Neural progenitor cell (in vitro differentiated cells): ENCODE measurements at regions not wholly inside any gene's neighbourhood (a gene's known extent, or its start where the extent isn't known, plus 50 kb on each side); places are given as distances from the start of the nearest gene placed in this dataset.

ENCODE experiments used
- DNase-seq: peaks from one replicate; pipeline ENCODE4 v3.0.0-alpha.2; 2016; ENCODE audit warnings: low spot score
- H2AFZ ChIP-seq: fragments of 200-600 bp; sonication (generic); replicated peaks from 2 replicates; pipeline ENCODE4 v1.6.1; 2016; ENCODE audit warnings: antibody characterized with exemption
- H3F3A ChIP-seq: fragments of 200-600 bp; sonication (generic); 2 replicates; pipeline ENCODE4 v1.6.1; 2016; ENCODE audit warnings: antibody characterized with exemption, low read depth
- H3K27ac ChIP-seq: fragments of 200-600 bp; sonication (generic); 2 replicates; pipeline ENCODE4 v1.5.1; 2016; ENCODE audit warnings: mild to moderate bottlenecking
- H3K27me3 ChIP-seq: fragments of 200-600 bp; sonication (generic); 2 replicates; pipeline ENCODE4 v1.6.1; 2016; ENCODE audit warnings: mild to moderate bottlenecking, moderate library complexity
- H3K36me3 ChIP-seq: fragments of 200-600 bp; sonication (generic); 2 replicates; pipeline ENCODE4 v1.5.1; 2016
- H3K4me1 ChIP-seq: fragments of 200-600 bp; sonication (generic); 2 replicates; pipeline ENCODE4 v1.6.1; 2016; ENCODE audit warnings: mixed run types
- H3K4me2 ChIP-seq: fragments of 200-600 bp; sonication (generic); 2 replicates; pipeline ENCODE4 v1.6.1; 2016
- H3K4me3 ChIP-seq: fragments of 200-600 bp; sonication (generic); 2 replicates; pipeline ENCODE4 v1.5.1; 2016
- H3K79me2 ChIP-seq: fragments of 200-600 bp; sonication (generic); 2 replicates; pipeline ENCODE4 v1.6.1; 2016; ENCODE audit warnings: low read depth
- H3K9ac ChIP-seq: fragments of 200-600 bp; sonication (generic); 2 replicates; pipeline ENCODE4 v1.6.1; 2016
- H3K9me3 ChIP-seq: fragments of 200-600 bp; sonication (generic); 2 replicates; pipeline ENCODE4 v1.5.1; 2016; ENCODE audit warnings: low read depth
- H4K20me1 ChIP-seq: fragments of 200-600 bp; sonication (generic); 2 replicates; pipeline ENCODE4 v1.6.1; 2016; ENCODE audit warnings: low read depth
- H3K27ac Mint-ChIP-seq: 3 replicates; pipeline ENCODE4 v1.8.0; 2021; ENCODE audit warnings: mixed read lengths
- H3K27me3 Mint-ChIP-seq: 2 replicates; pipeline ENCODE4 v1.8.0; 2022; ENCODE audit warnings: low read depth, mild to moderate bottlenecking, inconsistent platforms, moderate library complexity, mixed read lengths; ENCODE audit not compliant: insufficient read depth
- H3K36me3 Mint-ChIP-seq: 3 replicates; pipeline ENCODE4 v1.8.0; 2021; ENCODE audit warnings: mixed read lengths
- H3K4me1 Mint-ChIP-seq: 3 replicates; pipeline ENCODE4 v1.8.0; 2021; ENCODE audit warnings: mixed read lengths
- H3K4me3 Mint-ChIP-seq: 3 replicates; pipeline ENCODE4 v1.8.0; 2021; ENCODE audit warnings: mild to moderate bottlenecking, moderate library complexity, mixed read lengths
- H3K9me3 Mint-ChIP-seq: 3 replicates; pipeline ENCODE4 v1.8.0; 2020; ENCODE audit warnings: mixed read lengths
- CTCF ChIP-seq: fragments of 200-600 bp; sonication (generic); IDR thresholded peaks from 2 replicates; pipeline ENCODE4 v1.5.1; 2017; ENCODE audit warnings: antibody characterized with exemption, mild to moderate bottlenecking
- EZH2 ChIP-seq: fragments of 200-600 bp; sonication (generic); IDR thresholded peaks from 2 replicates; pipeline ENCODE4 v1.6.1; 2017; ENCODE audit warnings: antibody characterized with exemption, mild to moderate bottlenecking, moderate library complexity
- EZH2phosphoT487 ChIP-seq: fragments of 200-600 bp; sonication (generic); IDR thresholded peaks from 2 replicates; pipeline ENCODE4 v1.6.1; 2017; ENCODE audit warnings: antibody characterized with exemption

DNA sequence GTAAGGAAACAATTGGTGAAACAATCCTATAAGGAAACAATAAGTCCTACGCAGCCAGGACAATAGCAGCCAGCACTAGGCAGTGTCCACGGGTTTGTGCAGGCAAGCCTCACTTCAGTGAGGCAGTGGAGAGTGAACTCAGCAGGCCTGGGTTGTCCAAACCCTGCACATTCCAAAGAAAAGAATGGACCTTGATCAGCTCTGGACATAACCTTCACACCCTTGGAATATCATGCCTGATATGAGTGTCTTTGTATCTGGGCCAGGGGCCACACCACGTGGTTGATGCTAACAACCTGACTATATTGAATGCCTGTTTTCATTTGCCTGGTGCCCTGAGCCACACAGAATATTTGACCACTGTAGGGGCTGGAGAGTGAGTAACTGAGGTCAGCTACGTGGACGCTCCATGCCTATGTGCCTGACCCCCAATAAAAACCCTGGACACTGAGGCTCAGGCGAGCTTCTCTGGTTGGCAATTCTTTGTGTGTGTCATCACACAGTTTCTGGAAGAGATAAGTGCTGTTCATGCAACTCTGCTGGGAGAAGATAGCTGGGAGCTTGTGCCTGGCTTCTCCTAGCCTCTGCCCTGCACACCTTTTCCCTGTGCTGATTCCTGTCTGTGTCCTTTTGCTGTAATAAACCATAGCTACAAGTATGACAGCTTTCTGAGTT, 81.4 kb upstream of the NCOR2 start:
- TF ChIP-seq EZH2 (no peak), CTCF (no peak), EZH2phosphoT487 (no peak)
- Histone ChIP-seq H3K4me1 (no peaks in the 10 kb centered on the region), H3K9ac (no peak overlapping the region), H3K27me3 (no peaks in the 10 kb centered on the region), H3K4me3 (no peak overlapping the region), H4K20me1 (no peaks in the 10 kb centered on the region), H3K27ac (no peak overlapping the region), H3K79me2 (no peaks in the 10 kb centered on the region), H3K9me3 (peaks cover 9% of the 10 kb centered on the region), H2AFZ (no peak overlapping the region), H3K4me2 (no peak overlapping the region), H3K36me3 (no peaks in the 10 kb centered on the region), H3F3A (no peaks in the 10 kb centered on the region)
- Mint-ChIP-seq H3K27me3 (peaks cover 19% of the 10 kb centered on the region), H3K9me3 (peaks cover 22% of the 10 kb centered on the region), H3K27ac (no peak overlapping the region), H3K36me3 (no peaks in the 10 kb centered on the region), H3K4me1 (peaks cover 26% of the 10 kb centered on the region), H3K4me3 (no peak overlapping the region)
- DNase-seq, result no peak

- Histone ChIP-seq H3K79me2 (no peaks in the 10 kb centered on the region), H3K4me1 (no peaks in the 10 kb centered on the region), H3K27me3 (no peaks in the 10 kb centered on the region), H3K4me3 (no peak overlapping the region), H4K20me1 (no peaks in the 10 kb centered on the region), H3K36me3 (no peaks in the 10 kb centered on the region), H3K9me3 (peaks cover 9% of the 10 kb centered on the region), H2AFZ (no peak overlapping the region), H3K9ac (no peak overlapping the region), H3K4me2 (no peak overlapping the region), H3K27ac (no peak overlapping the region), H3F3A (no peaks in the 10 kb centered on the region)
- H3K36me3 Mint-ChIP-seq, result no peaks in the 10 kb centered on the region
- no peak for TF ChIP-seq CTCF
- peaks cover 23% of the 10 kb centered on the region for H3K4me1 Mint-ChIP-seq
- DNase-seq, result no peak
- peaks cover 14% of the 10 kb centered on the region for H3K27me3 Mint-ChIP-seq
- no peak overlapping the region for H3K27ac Mint-ChIP-seq
- no peak overlapping the region for H3K4me3 Mint-ChIP-seq
- H3K9me3 Mint-ChIP-seq, result peaks cover 22% of the 10 kb centered on the region
Measured at GRCh38 chr12:124647316-124647715, 79.9 kb upstream of the NCOR2 start.

- Histone ChIP-seq H4K20me1 (no peaks in the 10 kb centered on the region), H3K79me2 (no peaks in the 10 kb centered on the region), H3K9ac (no peak overlapping the region), H3K4me2 (no peak overlapping the region), H3K4me3 (no peak overlapping the region), H3K9me3 (peaks cover 9% of the 10 kb centered on the region), H3K36me3 (no peaks in the 10 kb centered on the region), H3K27me3 (no peaks in the 10 kb centered on the region), H2AFZ (no peak overlapping the region), H3K4me1 (no peaks in the 10 kb centered on the region), H3F3A (no peaks in the 10 kb centered on the region), H3K27ac (no peak overlapping the region)
- Mint-ChIP-seq H3K4me1 (peaks cover 23% of the 10 kb centered on the region), H3K36me3 (no peaks in the 10 kb centered on the region), H3K4me3 (no peak overlapping the region), H3K27me3 (peaks cover 13% of the 10 kb centered on the region), H3K27ac (no peak overlapping the region), H3K9me3 (peaks cover 22% of the 10 kb centered on the region)
- TF ChIP-seq EZH2, result no peak
- TF ChIP-seq CTCF, result no peak
- no peak for TF ChIP-seq EZH2phosphoT487
- DNase-seq, result no peak
Measured at GRCh38 chr12:124646385-124647230, 79.2 kb upstream of the NCOR2 start.
